Parathyroid adenoma (tissue), 2 donors: ENCODE measurements at regions not wholly inside any gene's neighbourhood (a gene's known extent, or its start where the extent isn't known, plus 50 kb on each side); places are given as distances from the start of the nearest gene placed in this dataset.

Experiments
- H2AFZ ChIP-seq: fragments of 300-600 bp; sonication (generic); one replicate; pipeline ENCODE4 v1.7.0; 2017; ENCODE audit warnings: antibody characterized with exemption, mild to moderate bottlenecking
- H3K27ac ChIP-seq: fragments of 300-600 bp; sonication (generic); one replicate; pipeline ENCODE4 v1.7.0; 2017
- H3K27me3 ChIP-seq: fragments of 300-600 bp; sonication (generic); one replicate; pipeline ENCODE4 v1.7.0; 2017; ENCODE audit warnings: low read length; ENCODE audit not compliant: control insufficient read depth, insufficient read depth
- H3K36me3 ChIP-seq: fragments of 300-600 bp; sonication (generic); one replicate; pipeline ENCODE4 v1.7.0; 2017; ENCODE audit warnings: low read length; ENCODE audit not compliant: control insufficient read depth, insufficient read depth
- H3K4me1 ChIP-seq: fragments of 300-600 bp; sonication (generic); one replicate; pipeline ENCODE4 v1.7.0; 2017; ENCODE audit warnings: control low read depth
- H3K4me2 ChIP-seq: fragments of 300-600 bp; sonication (generic); one replicate; pipeline ENCODE4 v1.7.0; 2017; ENCODE audit warnings: low read length
- H3K4me3 ChIP-seq: fragments of 300-600 bp; sonication (generic); one replicate; pipeline ENCODE4 v1.7.0; 2017; ENCODE audit warnings: low read depth, low read length
- H3K79me2 ChIP-seq: fragments of 300-600 bp; sonication (generic); one replicate; pipeline ENCODE4 v1.7.0; 2017; ENCODE audit warnings: control low read depth
- H3K9ac ChIP-seq: fragments of 300-600 bp; sonication (generic); one replicate; pipeline ENCODE4 v1.7.0; 2017; ENCODE audit warnings: mild to moderate bottlenecking
- H3K9me3 ChIP-seq: fragments of 300-600 bp; sonication (generic); one replicate; pipeline ENCODE4 v1.7.0; 2017; ENCODE audit warnings: low read length; ENCODE audit not compliant: control insufficient read depth
- CTCF ChIP-seq: fragments of 300-600 bp; sonication (generic); IDR thresholded peaks from one replicate; pipeline ENCODE4 v1.7.0; 2017; ENCODE audit warnings: antibody characterized with exemption, mild to moderate bottlenecking
- donor health status: primary hyperparathyroidism.

GRCh38 chr9:135178498-135178897 is 91.0 kb downstream of the OLFM1 start:
- H3K4me2 ChIP-seq = no peak overlapping the region
- H3K4me3 ChIP-seq = no peak overlapping the region
- H3K9ac ChIP-seq = no peak overlapping the region
- no peak for TF ChIP-seq CTCF
- H3K27me3 ChIP-seq = no peaks in the 10 kb centered on the region
- no peaks in the 10 kb centered on the region for H3K9me3 ChIP-seq
- no peaks in the 10 kb centered on the region for H3K4me1 ChIP-seq
- H2AFZ ChIP-seq = no peak overlapping the region
- H3K27ac ChIP-seq = no peak overlapping the region
- H3K36me3 ChIP-seq = no peaks in the 10 kb centered on the region
- no peaks in the 10 kb centered on the region for H3K79me2 ChIP-seq

GRCh38 chr9:135179041-135179440 is 91.6 kb downstream of the OLFM1 start:
- Histone ChIP-seq H3K36me3 (no peaks in the 10 kb centered on the region), H3K27me3 (no peaks in the 10 kb centered on the region), H3K27ac (no peak overlapping the region), H3K9me3 (no peaks in the 10 kb centered on the region), H3K4me2 (no peak overlapping the region), H3K4me1 (no peaks in the 10 kb centered on the region), H3K4me3 (no peak overlapping the region), H3K79me2 (no peaks in the 10 kb centered on the region), H2AFZ (no peak overlapping the region), H3K9ac (no peak overlapping the region)
- no peak for TF ChIP-seq CTCF

- Histone ChIP-seq H3K79me2 (no peaks in the 10 kb centered on the region), H3K36me3 (no peaks in the 10 kb centered on the region), H3K4me1 (no peaks in the 10 kb centered on the region), H3K4me3 (no peak overlapping the region), H3K27me3 (no peaks in the 10 kb centered on the region), H3K9ac (no peak overlapping the region), H3K27ac (no peak overlapping the region), H3K9me3 (no peaks in the 10 kb centered on the region), H3K4me2 (no peak overlapping the region), H2AFZ (no peak overlapping the region)
- TF ChIP-seq CTCF = no peak
These were observed 92.5 kb downstream of the OLFM1 start for GRCh38 chr9:135179976-135180375.

GRCh38 chr9:135180586-135180985 is 93.1 kb downstream of the OLFM1 start:
- H3K36me3 ChIP-seq = no peaks in the 10 kb centered on the region

More at GRCh38 chr9:135180586-135180985, 93.1 kb downstream of the OLFM1 start:
- H3K4me1 ChIP-seq = no peaks in the 10 kb centered on the region
- no peak for TF ChIP-seq CTCF
- H3K9me3 ChIP-seq = no peaks in the 10 kb centered on the region
- no peak overlapping the region for H3K4me3 ChIP-seq
- H3K4me2 ChIP-seq = no peak overlapping the region
- H2AFZ ChIP-seq = no peak overlapping the region
- no peak overlapping the region for H3K9ac ChIP-seq
- H3K79me2 ChIP-seq = no peaks in the 10 kb centered on the region
- no peaks in the 10 kb centered on the region for H3K27me3 ChIP-seq
- no peak overlapping the region for H3K27ac ChIP-seq
